ENCODE measurements at regions not wholly inside any gene's neighbourhood (a gene's known extent, or its start where the extent isn't known, plus 50 kb on each side); places are given as distances from the start of the nearest gene placed in this dataset.
A peak's percentile ranks its signal among the peaks of the same experiment; 100 is the strongest.
"Not testable (repeated sequence)": the region's sequence is repeated elsewhere in the genome, so short reads cannot be mapped to it uniquely, and the experiment has no call there.

GRCh38 chr2:43066541-43067253 is 159.7 kb downstream of the ZFP36L2 start:
- H3K4me3 ChIP-seq (ENCODE audit: low read length); DNase-seq (ENCODE audit: low read depth, low spot score): not testable (repeated sequence)

GRCh38 chr2:43065871-43066270 is 160.5 kb downstream of the ZFP36L2 start:
- no peak for DNase-seq (ENCODE audit: low read depth, low spot score)
- no peak overlapping the region for H3K4me3 ChIP-seq (ENCODE audit: low read length)

GRCh38 chr2:43065036-43065435 is 161.4 kb downstream of the ZFP36L2 start:
- DNase-seq (ENCODE audit: low read depth, low spot score) = no peak
- no peak overlapping the region for H3K4me3 ChIP-seq (ENCODE audit: low read length)

- not testable (repeated sequence) for H3K4me3 ChIP-seq (ENCODE audit: low read length); DNase-seq (ENCODE audit: low read depth, low spot score)
Observed at GRCh38 chr2:43063096-43063495, 163.3 kb downstream of the ZFP36L2 start.

- no peak overlapping the region for H3K4me3 ChIP-seq (ENCODE audit: low read length)
- DNase-seq (ENCODE audit: low read depth, low spot score) = no peak
Observed at GRCh38 chr2:43062058-43062457, 164.3 kb downstream of the ZFP36L2 start.

GRCh38 chr2:43060390-43061016 is 165.9 kb downstream of the ZFP36L2 start:
- DNase-seq (ENCODE audit: low read depth, low spot score) = no peak
- no peak overlapping the region for H3K4me3 ChIP-seq (ENCODE audit: low read length)

- H3K4me3 ChIP-seq (ENCODE audit: low read length) = peak overlapping the region; percentile 28
- DNase-seq (ENCODE audit: low read depth, low spot score) = peak; percentile 90
Observed at GRCh38 chr2:43059183-43059897, 167.1 kb downstream of the ZFP36L2 start.

GRCh38 chr2:43058726-43059110 is 167.7 kb downstream of the ZFP36L2 start:
- no peak for DNase-seq (ENCODE audit: low read depth, low spot score)
- no peak overlapping the region for H3K4me3 ChIP-seq (ENCODE audit: low read length)

- no peak for DNase-seq (ENCODE audit: low read depth, low spot score)
- H3K4me3 ChIP-seq (ENCODE audit: low read length) = no peak overlapping the region
Observed at GRCh38 chr2:43057742-43058725, 168.4 kb downstream of the ZFP36L2 start.

- H3K4me3 ChIP-seq (ENCODE audit: low read length) = no peak overlapping the region
- DNase-seq (ENCODE audit: low read depth, low spot score) = no peak
Observed at GRCh38 chr2:43057026-43057741, 169.2 kb downstream of the ZFP36L2 start.

GRCh38 chr2:43055985-43056384 is 170.4 kb downstream of the ZFP36L2 start:
- no peak overlapping the region for H3K4me3 ChIP-seq (ENCODE audit: low read length)
- DNase-seq (ENCODE audit: low read depth, low spot score) = no peak

GRCh38 chr2:43055086-43055912 is 171.1 kb downstream of the ZFP36L2 start:
- no peak for DNase-seq (ENCODE audit: low read depth, low spot score)
- no peak overlapping the region for H3K4me3 ChIP-seq (ENCODE audit: low read length)

- DNase-seq (ENCODE audit: low read depth, low spot score) = no peak
- H3K4me3 ChIP-seq (ENCODE audit: low read length) = no peak overlapping the region
Observed at GRCh38 chr2:43054367-43054766, 172.0 kb downstream of the ZFP36L2 start.

- DNase-seq (ENCODE audit: low read depth, low spot score) = no peak
- H3K4me3 ChIP-seq (ENCODE audit: low read length) = no peak overlapping the region
Observed at GRCh38 chr2:43052944-43053306, 173.5 kb downstream of the ZFP36L2 start.

GRCh38 chr2:43052204-43052943 is 174.0 kb downstream of the ZFP36L2 start:
- no peak overlapping the region for H3K4me3 ChIP-seq (ENCODE audit: low read length)
- peak; percentile 67 for DNase-seq (ENCODE audit: low read depth, low spot score)

GRCh38 chr2:43051338-43051737 is 175.1 kb downstream of the ZFP36L2 start:
- H3K4me3 ChIP-seq (ENCODE audit: low read length) = no peak overlapping the region
- DNase-seq (ENCODE audit: low read depth, low spot score) = peak; percentile 60

GRCh38 chr2:43050866-43051265 is 175.5 kb downstream of the ZFP36L2 start:
- no peak for DNase-seq (ENCODE audit: low read depth, low spot score)
- no peak overlapping the region for H3K4me3 ChIP-seq (ENCODE audit: low read length)
